ENCODE measurements at regions not wholly inside any gene's neighbourhood (a gene's known extent, or its start where the extent isn't known, plus 50 kb on each side); places are given as distances from the start of the nearest gene placed in this dataset.

DNA sequence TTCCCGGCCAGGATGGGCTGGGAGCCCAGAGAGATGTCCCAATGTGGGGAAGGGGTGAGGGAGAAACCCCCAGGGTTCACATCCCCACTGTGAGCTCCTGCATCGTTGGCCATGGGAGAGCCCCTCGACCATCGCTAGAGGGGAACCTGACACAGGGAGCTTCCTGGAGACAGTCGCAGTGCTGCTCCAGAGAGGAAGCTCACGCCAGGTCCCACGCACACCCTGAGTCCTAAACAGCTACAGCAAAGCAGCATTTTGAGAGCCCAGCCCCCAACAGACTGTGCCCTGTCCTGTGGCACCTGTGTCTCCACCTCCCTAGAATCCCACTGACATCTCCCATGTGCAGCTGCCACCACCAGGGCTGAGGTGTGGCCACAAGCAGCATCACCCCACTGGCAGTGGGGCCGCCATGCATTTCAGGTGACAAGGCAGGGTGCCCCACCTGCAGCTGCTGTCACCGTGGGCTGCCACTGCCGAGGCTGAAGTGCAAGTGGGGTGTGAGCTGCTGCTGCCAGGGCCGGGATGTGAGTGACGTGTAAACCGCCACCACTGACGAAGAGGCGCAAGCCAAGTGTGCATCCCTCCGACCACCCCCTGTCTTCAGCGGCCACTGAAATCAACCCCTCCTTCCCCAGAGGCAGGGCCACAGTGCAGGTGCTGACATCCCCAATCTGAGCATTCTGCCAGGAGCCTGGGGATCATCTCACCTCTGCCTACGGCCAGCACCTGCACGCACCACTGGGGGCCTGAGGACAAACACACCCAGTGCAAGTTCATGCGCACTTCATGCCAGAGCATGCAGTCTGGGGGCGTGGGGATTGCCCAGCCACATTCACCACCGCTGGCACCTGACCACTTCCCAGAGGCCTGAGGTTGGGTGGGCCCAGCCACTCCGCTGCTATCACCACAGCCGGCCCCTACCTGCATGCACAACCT, 467.7 kb upstream of the SALL3 start:
- DNase-seq (ENCODE audit: low read depth) = no peak
- Histone ChIP-seq H3K36me3 (ENCODE audit: control insufficient read depth, insufficient read depth, low read length) (no peaks in the 10 kb centered on the region), H3K27me3 (ENCODE audit: control insufficient read depth, insufficient read depth, low read length) (no peaks in the 10 kb centered on the region), H3K4me3 (ENCODE audit: low read depth, low read length) (no peak overlapping the region)
- POLR2A ChIA-PET = no interaction called here
- no peak for TF ChIP-seq CTCF (IDR thresholded peaks at IDR 0.05; ENCODE audit: insufficient read depth, low read depth, low read length)
- CTCF ChIA-PET = no interaction called here

- Histone ChIP-seq H3K36me3 (ENCODE audit: control insufficient read depth, insufficient read depth, low read length) (no peaks in the 10 kb centered on the region), H3K27me3 (ENCODE audit: control insufficient read depth, insufficient read depth, low read length) (no peaks in the 10 kb centered on the region), H3K4me3 (ENCODE audit: low read depth, low read length) (no peak overlapping the region)
- POLR2A ChIA-PET = no interaction called here
- no peak for TF ChIP-seq CTCF (IDR thresholded peaks at IDR 0.05; ENCODE audit: insufficient read depth, low read depth, low read length)
- no peak for DNase-seq (ENCODE audit: low read depth)
- CTCF ChIA-PET = no interaction called here
Measured at GRCh38 chr18:78514910-78515670, 464.5 kb upstream of the SALL3 start.

DNA sequence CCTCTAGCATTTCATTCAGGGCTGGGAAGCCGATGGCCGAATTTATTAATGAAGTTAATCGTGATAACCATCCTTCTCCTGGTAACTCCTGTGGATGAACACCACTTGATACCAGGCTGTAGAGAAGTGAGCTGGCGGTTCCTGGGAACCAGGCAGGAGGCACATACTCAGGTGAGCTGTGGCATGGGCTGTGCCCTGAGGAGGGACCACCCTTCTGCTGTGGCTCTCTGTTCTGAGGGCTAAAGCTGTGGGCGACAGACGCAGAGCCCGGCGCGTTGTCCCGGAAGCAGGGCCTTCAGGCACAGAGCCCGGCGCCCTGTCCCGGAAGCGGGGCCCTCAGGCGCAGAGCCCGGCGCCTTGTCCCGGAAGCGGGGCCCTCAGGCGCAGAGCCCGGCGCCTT, 462.3 kb upstream of the SALL3 start:
- H3K4me3 ChIP-seq (ENCODE audit: low read depth, low read length) = no peak overlapping the region
- TF ChIP-seq CTCF (IDR thresholded peaks at IDR 0.05; ENCODE audit: insufficient read depth, low read depth, low read length) = no peak
- no peaks in the 10 kb centered on the region for H3K36me3 ChIP-seq (ENCODE audit: control insufficient read depth, insufficient read depth, low read length)
- DNase-seq (ENCODE audit: low read depth) = no peak
- no peaks in the 10 kb centered on the region for H3K27me3 ChIP-seq (ENCODE audit: control insufficient read depth, insufficient read depth, low read length)
- POLR2A ChIA-PET = no interaction called here
- CTCF ChIA-PET = no interaction called here

DNA sequence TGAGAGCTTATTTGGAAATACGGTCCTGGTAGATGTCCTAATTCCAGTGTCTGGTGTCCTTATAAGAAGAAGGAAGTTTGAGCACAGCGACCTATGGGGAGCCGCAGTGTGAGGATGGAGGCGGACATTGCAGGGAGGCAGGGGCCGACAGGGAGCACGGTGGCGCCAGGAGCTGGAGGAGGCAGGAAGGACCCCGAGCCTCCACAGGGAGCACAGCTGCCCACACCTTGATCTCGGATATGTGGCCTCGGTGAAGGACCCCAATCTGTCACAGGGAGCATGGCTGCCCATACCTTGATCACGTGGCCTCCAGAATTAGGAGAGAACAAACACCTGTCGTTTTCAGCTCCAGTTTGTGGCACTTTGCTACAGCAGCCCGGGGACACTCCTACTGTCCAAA, 461.6 kb upstream of the SALL3 start:
- no peak for DNase-seq (ENCODE audit: low read depth)
- POLR2A ChIA-PET = no interaction called here
- Histone ChIP-seq H3K36me3 (ENCODE audit: control insufficient read depth, insufficient read depth, low read length) (no peaks in the 10 kb centered on the region), H3K27me3 (ENCODE audit: control insufficient read depth, insufficient read depth, low read length) (no peaks in the 10 kb centered on the region), H3K4me3 (ENCODE audit: low read depth, low read length) (no peak overlapping the region)
- TF ChIP-seq CTCF (IDR thresholded peaks at IDR 0.05; ENCODE audit: insufficient read depth, low read depth, low read length) = no peak
- CTCF ChIA-PET = no interaction called here

DNA sequence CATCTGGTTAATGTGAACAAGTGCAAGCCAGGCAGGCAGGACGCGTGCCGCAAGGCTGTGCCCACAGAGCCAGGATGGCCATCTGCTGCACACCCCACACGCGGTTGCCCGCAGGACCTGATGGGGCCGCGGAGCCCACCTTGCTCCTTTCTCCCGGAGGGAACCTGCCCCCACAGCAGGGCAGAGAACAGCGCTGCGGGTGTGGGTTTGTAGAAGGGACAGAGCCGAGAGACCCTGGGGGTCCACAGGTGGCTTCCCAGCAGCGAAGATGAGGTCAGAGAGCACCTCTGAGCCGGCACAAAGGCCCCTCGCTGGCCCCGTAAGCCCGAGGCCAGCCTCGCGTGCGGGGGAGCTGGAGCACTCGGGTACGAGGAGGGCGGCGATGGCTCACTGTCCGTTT, 460.8 kb upstream of the SALL3 start:
- POLR2A ChIA-PET = no interaction called here
- no peak overlapping the region for H3K4me3 ChIP-seq (ENCODE audit: low read depth, low read length)
- no peaks in the 10 kb centered on the region for H3K36me3 ChIP-seq (ENCODE audit: control insufficient read depth, insufficient read depth, low read length)
- CTCF ChIA-PET = no interaction called here
- TF ChIP-seq CTCF (IDR thresholded peaks at IDR 0.05; ENCODE audit: insufficient read depth, low read depth, low read length) = no peak
- no peaks in the 10 kb centered on the region for H3K27me3 ChIP-seq (ENCODE audit: control insufficient read depth, insufficient read depth, low read length)
- DNase-seq (ENCODE audit: low read depth) = no peak
